Ishikawa (cell line): ENCODE measurements at regions not wholly inside any gene's neighbourhood (a gene's known extent, or its start where the extent isn't known, plus 50 kb on each side); places are given as distances from the start of the nearest gene placed in this dataset.

ENCODE experiments used
- EGR1 ChIP-seq: IDR thresholded peaks from 2 replicates; pipeline ENCODE4 v1.6.1; 2012
- EP300 ChIP-seq: IDR thresholded peaks from 2 replicates; pipeline ENCODE4 v1.6.1; 2012; ENCODE audit warnings: borderline replicate concordance
- FOXM1 ChIP-seq: IDR thresholded peaks from 2 replicates; pipeline ENCODE4 v1.6.1; 2012; ENCODE audit warnings: low read depth, borderline replicate concordance
- MAX ChIP-seq: IDR thresholded peaks from 2 replicates; pipeline ENCODE4 v1.6.1; 2012
- NFIC ChIP-seq: IDR thresholded peaks from 2 replicates; pipeline ENCODE4 v1.6.1; 2012
- RAD21 ChIP-seq: IDR thresholded peaks from 2 replicates; pipeline ENCODE4 v1.6.1; 2012; ENCODE audit warnings: low read depth
- REST ChIP-seq: IDR thresholded peaks from 2 replicates; pipeline ENCODE4 v1.6.1; 2012; ENCODE audit warnings: low read depth, mild to moderate bottlenecking
- TEAD4 ChIP-seq: IDR thresholded peaks from 2 replicates; pipeline ENCODE4 v1.6.1; 2012

GRCh38 chr13:70484931-70485330, 376.7 kb upstream of the KLHL1 start:
- TF ChIP-seq REST: no peak
- TF ChIP-seq TEAD4: no peak
- no peak for TF ChIP-seq NFIC
- no peak for TF ChIP-seq FOXM1
- no peak for TF ChIP-seq MAX
- TF ChIP-seq EP300: no peak
- TF ChIP-seq EGR1: no peak
- TF ChIP-seq RAD21: no peak
